Sigmoid colon (tissue), 6 donors: ENCODE measurements at regions not wholly inside any gene's neighbourhood (a gene's known extent, or its start where the extent isn't known, plus 50 kb on each side); places are given as distances from the start of the nearest gene placed in this dataset.
"Not testable (repeated sequence)": the region's sequence is repeated elsewhere in the genome, so short reads cannot be mapped to it uniquely, and the experiment has no call there.

Source experiments
- DNase-seq: peaks from one replicate; pipeline ENCODE4 v3.0.0-alpha.2; 2019
- H3K27ac ChIP-seq, 4 donors: fragments of 200-600 bp; sonication (generic); one replicate each; pipeline ENCODE4 v1.5.1; 2016 to 2019; ENCODE audit warnings: mild to moderate bottlenecking in 1 of 4
- H3K27me3 ChIP-seq, 3 donors: fragments of 200-600 bp; sonication (generic); one replicate each; pipeline ENCODE4 v1.5.1; 2019; ENCODE audit warnings: mild to moderate bottlenecking in 1 of 3
- H3K36me3 ChIP-seq, 4 donors: fragments of 200-600 bp; sonication (generic); one replicate each; pipeline ENCODE4 v1.5.1; 2016 to 2019
- H3K4me1 ChIP-seq, 4 donors: fragments of 200-600 bp; sonication (generic); one replicate each; pipeline ENCODE4 v1.5.1; 2017 to 2019
- H3K4me3 ChIP-seq, 4 donors: fragments of 200-600 bp; sonication (generic); one replicate each; pipeline ENCODE4 v1.5.1; 2017 to 2019; ENCODE audit warnings: mild to moderate bottlenecking in 2 of 4, moderate library complexity in 1 of 4
- H3K9me3 ChIP-seq, 4 donors: fragments of 200-600 bp in 3 of 4; sonication (generic) in 3 of 4; one replicate each; pipeline versions ENCODE4 v1.5.1 to v1.6.1; 2013 to 2019
- WGBS, 2 donors: extraction: QIAGEN DNeasy Blood & Tissue Kit; methylation state at CpG; one replicate each; pipeline ENCODE4 v1.1.7; 2013; 5-methylcytosine and 5-hydroxymethylcytosine counted together
- intact Hi-C: fragments of 100-400 bp; cut with DNase I; formaldehyde crosslinking; loops from one replicate; pipeline ENCODE4 v1.15.1; 2023
- donor health status: healthy with polysubstance abuse.
- donor health status: healthy.

DNA sequence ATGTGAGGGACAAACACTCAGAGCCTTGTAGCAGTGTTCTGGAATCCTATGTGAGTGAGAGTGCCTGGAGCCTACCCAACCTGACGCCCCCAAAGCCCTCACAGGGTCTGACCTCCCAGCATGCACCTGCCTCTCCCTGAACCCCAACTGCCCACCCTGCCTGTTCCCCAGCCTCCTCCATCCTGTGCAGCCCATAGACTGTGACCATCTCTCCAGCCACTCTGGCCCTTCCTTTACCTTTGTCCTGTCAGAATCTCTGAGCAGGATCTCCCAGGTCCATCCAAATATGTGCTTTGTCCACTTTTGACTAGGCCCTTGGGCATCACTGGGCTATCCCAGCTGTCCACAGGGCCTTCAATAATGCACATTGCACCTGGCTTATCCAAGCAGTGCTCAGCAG lies 1159.8 kb upstream of the TPTE start:
- no CpG with 5 or more reads among the region's 1 CpG for WGBS, 2 donors
- H3K4me1 ChIP-seq, H3K4me3 ChIP-seq, H3K27me3 ChIP-seq, intact Hi-C loops, H3K9me3 ChIP-seq, H3K36me3 ChIP-seq, H3K27ac ChIP-seq: not testable (repeated sequence)
- peak; percentile 19 for DNase-seq

DNA sequence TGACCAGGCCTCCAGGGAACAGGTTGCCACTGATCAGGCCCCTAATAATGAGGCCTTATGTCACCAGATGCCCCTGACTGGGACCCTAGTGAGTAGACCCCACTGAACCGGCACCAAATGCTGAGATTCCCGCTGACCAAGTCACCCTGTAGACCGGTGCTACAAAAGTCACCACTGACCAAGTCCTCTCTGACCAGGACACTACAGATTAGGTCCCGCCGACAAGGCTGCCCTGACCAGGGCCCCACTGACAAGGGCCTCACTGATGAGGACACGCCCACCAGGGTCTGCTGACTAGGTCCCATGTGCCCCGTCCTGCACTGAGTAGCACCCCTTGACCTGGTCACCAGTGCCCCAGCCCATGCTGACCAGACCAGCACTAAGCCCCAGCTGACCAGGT lies 1159.1 kb upstream of the TPTE start:
- H3K27me3 ChIP-seq, H3K36me3 ChIP-seq, H3K4me1 ChIP-seq, H3K9me3 ChIP-seq, intact Hi-C loops, H3K27ac ChIP-seq, H3K4me3 ChIP-seq: not testable (repeated sequence)
- peak; percentile 64 for DNase-seq
- 83 to 85% methylated on average over 7 of the region's 7 CpGs for whole genome bisulfite sequencing, 2 donors

DNA sequence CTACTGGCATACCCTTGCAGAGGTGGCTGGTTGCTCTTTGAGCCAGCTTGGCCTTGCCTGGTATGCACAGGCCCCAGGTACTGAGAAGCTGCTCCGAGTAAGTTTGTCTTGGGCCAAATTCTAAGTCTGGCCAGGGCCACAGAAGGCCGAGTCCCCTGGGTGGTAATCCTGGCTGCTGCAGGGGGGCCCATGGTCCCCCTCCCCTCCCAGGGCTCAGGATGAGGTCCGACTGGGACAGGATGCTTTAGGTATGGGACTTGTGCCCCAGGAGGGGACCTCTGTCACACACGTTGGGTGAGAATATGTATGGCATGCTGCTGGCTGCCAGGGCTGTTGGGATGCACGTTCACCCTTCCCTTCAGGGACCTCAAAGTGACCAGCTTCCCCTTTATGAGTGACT lies 1155.6 kb upstream of the TPTE start:
- H3K4me1 ChIP-seq, H3K36me3 ChIP-seq, H3K27ac ChIP-seq, H3K4me3 ChIP-seq, H3K9me3 ChIP-seq, intact Hi-C loops, H3K27me3 ChIP-seq: not testable (repeated sequence)
- peak; percentile 34 for DNase-seq
- WGBS, 2 donors, result 64 to 69% methylated on average over 2 of the region's 5 CpGs

DNA sequence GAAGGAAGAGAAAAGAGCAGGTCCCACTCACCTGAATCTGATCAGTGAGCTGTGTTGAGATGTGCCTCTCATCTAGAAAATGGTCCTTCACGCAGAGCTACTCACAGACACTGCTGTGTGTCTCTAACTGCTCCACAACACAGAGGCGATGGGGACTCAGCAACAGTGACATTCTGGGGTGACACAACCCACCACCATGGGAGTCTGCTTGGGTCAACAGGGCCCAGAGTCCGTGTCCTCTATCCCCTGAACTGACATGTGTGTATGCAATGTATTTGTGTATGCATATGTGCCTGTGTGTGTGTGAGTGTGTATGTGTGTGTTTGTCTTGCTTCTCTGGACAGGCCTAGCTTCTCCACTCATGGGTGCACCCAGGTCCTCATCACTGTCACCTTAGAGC lies 1154.8 kb upstream of the TPTE start:
- H3K27ac ChIP-seq, H3K4me1 ChIP-seq, intact Hi-C loops, H3K36me3 ChIP-seq, H3K27me3 ChIP-seq, DNase-seq, H3K4me3 ChIP-seq, H3K9me3 ChIP-seq: not testable (repeated sequence)
- WGBS, 2 donors, result 87 to 95% methylated on average over 1 to 3 of the region's 3 CpGs
